Liver (tissue), 3 donors: ENCODE measurements at regions not wholly inside any gene's neighbourhood (a gene's known extent, or its start where the extent isn't known, plus 50 kb on each side); places are given as distances from the start of the nearest gene placed in this dataset.

Source experiments
- CTCF ChIP-seq: fragments of 150-350 bp; IDR thresholded peaks from 2 replicates; pipeline ENCODE4 v1.5.1; 2017; ENCODE audit warnings: improper control_type of control experiment, low read depth, low read length; ENCODE audit not compliant: missing input control
- HNF4G ChIP-seq: IDR thresholded peaks from 2 replicates; pipeline ENCODE4 v1.6.1; 2016; ENCODE audit warnings: antibody characterized with exemption
- JUND ChIP-seq, 2 donors: IDR thresholded peaks; 2 replicates each; pipeline ENCODE4 v1.6.1; 2016; ENCODE audit warnings: antibody characterized with exemption in 2 of 2
- SP1 ChIP-seq: IDR thresholded peaks from 2 replicates; pipeline ENCODE4 v1.6.1; 2018; ENCODE audit warnings: antibody characterized with exemption, mild to moderate bottlenecking
- ZBTB33 ChIP-seq: IDR thresholded peaks from 2 replicates; pipeline ENCODE4 v1.6.1; 2016; ENCODE audit warnings: antibody characterized with exemption
- donor health status: healthy.
- donor health status: healthy.

GRCh38 chr5:117039035-117039434, 464.4 kb upstream of the SEMA6A start:
- TF ChIP-seq ZBTB33 (no peak), CTCF (no peak), SP1 (no peak), HNF4G (no peak), JUND (IDR thresholded peaks at IDR 0.05) (no peak)
